HG03342 (cell line): ENCODE measurements at regions not wholly inside any gene's neighbourhood (a gene's known extent, or its start where the extent isn't known, plus 50 kb on each side); places are given as distances from the start of the nearest gene placed in this dataset.
"Not testable (repeated sequence)": the region's sequence is repeated elsewhere in the genome, so short reads cannot be mapped to it uniquely, and the experiment has no call there.

Experiments used
- ATAC-seq: cut with Tn5 transposase; IDR thresholded peaks from one replicate; pipeline ENCODE4 v1.9.1; 2021; ENCODE audit warnings: mild to moderate bottlenecking, moderate library complexity; ENCODE audit not compliant: unreplicated experiment

DNA sequence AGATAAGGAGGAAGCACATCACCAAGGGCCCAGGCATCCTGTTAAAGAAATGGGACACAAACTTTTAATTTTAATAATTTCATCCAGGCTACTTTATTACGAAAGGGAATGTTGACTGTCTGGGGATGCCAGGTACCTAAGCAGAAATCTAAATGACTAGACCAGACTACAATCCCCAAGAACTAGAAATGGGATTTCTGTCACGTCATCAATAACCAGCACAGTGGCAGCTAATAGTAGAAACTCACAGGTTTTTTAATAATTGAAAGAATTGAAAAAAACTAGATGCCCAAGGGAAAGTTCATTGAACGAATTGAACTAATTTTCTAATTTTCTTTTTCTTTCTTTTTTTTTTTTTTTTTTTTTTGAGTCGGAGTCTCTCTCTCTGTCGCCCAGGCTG lies 789.3 kb downstream of the IGSF11 start:
- no peak for ATAC-seq

DNA sequence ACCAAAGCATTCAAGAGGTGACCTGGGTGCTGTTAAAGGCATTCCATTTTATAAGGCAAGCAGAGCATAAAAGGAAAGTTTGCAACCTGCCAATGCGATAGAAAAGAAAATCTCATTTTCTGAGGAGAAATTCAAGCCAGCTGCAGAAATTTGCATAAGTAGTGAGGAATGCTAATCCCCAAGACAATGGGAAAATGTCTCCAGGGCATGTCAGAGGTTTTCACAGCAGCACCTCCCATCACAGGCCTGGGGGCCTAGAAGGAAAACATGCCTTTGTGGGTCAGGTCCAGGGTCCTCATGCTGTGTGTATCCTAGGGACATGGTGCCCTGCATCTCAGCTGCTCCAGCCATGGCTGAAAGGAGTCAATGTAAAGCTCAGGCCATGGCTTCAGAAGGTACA lies 775.8 kb downstream of the IGSF11 start:
- ATAC-seq = not testable (repeated sequence)

DNA sequence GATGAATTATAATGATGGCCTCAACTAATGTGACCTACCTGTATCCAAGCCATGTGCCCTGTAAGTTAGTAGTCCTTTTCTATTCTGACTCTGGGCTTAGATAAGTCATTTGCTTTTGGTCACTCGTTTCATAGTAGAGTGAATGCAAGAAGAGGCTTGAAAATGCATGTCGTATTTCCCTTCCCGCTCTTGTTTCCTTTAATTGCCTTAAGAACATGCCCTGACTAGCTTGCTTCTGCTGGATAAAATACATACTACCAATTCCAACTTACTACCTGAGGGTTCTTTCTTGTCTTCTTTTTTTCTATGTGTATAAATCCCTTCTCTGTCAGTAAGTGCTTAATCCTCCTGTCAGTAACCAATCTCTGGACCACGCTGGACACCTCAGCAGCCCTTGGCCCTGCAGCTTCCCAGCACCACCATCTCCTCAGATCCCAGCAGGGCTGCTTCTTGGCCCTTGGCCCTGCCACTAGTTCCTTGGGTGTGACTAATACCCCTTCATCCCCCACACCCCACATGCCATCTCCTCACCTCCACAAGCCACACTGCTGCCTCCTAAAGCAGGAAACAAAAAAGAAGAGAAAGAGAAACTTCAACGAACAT lies 771.7 kb downstream of the IGSF11 start:
- no peak for ATAC-seq

DNA sequence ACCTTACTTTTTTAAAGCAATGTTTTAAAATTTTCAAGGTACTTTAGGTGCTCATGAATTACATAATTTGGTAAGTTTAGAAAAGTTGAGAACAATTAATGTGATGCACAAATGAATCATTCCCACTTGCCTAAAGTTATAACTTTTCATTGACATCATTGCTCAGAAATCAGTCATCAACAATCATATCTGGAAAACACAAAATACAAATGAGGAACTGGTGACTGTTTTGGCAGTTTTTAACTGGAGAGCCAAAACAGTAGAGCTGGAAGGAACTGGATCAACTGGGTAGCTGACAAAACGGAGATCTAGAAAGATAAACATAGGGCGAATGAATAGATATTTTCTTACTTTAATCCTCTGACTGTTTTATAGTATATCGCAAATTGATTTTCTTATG lies 767.1 kb downstream of the IGSF11 start:
- no peak for ATAC-seq

DNA sequence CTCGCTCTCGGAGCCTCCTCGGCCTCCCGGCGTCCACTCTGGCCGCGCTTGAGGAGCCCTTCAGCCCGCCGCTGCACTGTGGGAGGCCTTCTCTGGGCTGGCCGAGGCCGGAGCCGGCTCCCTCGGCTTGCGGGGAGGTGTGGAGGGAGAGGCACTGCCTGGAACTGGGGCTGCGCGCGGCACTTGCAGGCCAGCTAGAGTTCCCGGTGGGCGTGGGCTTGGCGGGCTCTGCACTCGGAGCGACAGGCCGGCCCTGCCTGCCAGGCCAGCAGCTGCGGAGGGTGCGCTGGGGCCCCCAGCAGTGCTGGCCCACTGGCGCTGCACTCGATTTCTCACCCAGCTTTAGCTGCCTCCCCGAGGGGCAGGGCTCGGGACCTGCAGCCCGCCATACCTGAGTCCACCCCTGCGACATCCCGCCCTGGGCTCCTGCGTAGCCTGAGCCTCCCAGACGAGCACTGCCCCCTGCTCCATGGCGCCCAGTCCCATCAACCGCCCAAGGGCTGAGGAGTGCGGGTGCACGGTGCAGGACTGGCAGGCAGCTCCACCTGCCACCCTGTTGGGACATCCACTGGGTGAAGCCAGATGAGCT lies 765.0 kb downstream of the IGSF11 start:
- ATAC-seq = no peak

DNA sequence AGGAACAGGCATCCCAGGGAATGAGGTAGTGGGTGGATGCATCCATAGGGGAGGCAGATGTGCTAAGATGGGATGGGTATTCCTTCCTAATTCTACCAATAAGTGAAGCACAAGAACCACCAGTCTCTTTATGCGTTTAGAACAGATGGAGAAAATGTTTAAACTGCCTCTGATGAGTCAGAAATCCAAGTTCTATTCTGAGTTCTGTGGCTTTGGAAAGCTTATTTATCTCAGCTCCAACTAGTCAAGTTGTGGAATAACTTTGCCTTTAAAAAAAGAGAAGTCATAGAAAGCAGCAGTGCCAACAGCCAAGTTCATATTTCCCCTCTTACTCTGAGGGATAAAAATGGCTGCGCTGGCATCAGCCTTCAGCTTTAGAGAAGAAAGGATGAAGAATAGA lies 761.7 kb downstream of the IGSF11 start:
- ATAC-seq = no peak

DNA sequence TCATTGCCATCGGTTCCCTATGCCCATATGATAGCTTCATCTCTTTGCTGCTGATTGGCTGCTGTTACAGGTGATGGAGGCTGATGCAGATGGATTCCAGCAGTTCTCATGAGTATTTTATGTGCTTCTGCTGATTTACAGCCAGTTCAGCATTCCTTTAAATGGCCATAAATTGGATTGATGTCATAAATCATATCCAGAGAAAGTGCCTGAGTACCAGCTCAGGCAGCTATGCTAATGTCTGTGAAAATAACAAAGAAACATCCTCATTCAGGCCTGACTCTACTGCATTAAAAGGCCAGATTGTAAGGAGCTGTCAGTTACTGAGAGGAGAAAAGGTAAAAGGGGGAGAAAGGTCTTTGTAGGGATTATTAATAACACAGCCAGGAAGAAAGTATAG lies 756.8 kb downstream of the IGSF11 start:
- ATAC-seq = no peak

DNA sequence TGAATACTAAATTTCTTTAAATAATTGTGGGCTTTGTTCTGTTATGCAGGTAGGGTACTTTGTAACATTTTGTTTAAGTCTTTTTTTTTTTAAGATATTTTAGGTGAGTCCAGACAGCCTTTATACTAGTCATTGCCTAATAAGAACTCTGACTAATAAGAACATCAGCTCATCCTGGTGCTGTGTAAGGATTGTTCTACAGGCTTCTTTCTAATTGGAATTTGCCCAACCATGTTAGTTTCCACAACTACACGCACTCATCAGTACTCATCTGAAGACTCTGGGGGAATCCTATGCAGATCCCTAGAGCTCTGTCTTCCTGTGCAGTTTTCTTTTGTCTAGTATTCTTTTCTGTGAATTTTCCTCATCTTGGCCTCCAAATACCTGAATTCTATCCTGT lies 741.8 kb downstream of the IGSF11 start:
- ATAC-seq = no peak

DNA sequence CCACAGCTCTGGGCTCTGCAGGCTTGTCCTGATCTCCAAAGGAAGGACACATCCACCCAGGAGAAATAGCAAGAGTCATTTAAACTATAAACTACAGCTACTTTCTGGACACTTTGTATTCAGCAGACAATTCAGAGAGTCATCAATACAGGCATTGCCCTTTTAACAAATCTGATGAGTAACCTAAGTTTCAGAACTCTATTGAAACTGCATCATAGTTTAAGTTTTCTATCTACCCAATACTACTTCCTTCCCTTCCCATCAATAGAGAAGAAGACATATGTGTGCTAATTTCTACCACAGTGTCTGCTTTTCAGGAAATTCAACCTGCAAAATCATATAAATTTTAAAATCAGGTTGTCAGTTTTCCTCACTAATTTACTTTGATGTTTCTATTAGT lies 736.5 kb downstream of the IGSF11 start:
- no peak for ATAC-seq

DNA sequence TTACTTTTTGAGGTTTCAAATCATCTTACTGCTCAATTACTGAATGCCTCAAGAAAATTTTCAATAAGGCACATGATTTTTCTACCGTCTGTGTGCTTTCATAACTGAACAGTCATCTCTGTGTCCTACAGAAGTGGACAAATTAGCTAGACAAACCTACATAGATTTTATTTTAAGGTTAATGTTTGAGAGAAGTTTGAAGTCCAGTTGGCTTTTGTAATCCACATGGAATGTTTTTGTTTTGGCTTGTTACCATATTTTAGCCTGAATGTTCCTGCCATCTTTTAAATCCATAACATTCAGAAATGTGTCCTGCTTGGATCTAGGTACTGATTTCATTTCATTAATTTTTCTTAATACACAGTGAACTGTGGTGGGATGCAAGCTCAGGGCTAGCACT lies 730.1 kb downstream of the IGSF11 start:
- no peak for ATAC-seq

DNA sequence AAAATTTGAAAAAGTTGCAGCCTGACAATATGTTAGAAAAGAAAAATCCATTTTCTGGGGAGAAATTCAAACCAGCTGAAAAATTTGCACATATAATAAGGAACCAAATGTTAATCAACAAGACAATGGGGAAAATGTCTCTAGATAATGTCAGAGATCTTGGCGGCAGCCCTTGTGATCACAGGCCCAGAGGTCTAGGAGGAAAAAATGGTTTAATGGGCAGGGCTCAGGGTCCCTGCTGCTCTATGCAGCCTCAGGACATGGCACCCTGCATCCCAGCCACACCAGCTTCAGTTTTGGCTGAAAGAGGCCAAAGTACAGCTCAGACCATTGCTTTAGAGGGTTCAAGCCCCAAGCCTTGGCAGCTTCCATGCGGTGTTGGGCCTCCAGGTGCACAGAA lies 701.9 kb downstream of the IGSF11 start:
- ATAC-seq = no peak

DNA sequence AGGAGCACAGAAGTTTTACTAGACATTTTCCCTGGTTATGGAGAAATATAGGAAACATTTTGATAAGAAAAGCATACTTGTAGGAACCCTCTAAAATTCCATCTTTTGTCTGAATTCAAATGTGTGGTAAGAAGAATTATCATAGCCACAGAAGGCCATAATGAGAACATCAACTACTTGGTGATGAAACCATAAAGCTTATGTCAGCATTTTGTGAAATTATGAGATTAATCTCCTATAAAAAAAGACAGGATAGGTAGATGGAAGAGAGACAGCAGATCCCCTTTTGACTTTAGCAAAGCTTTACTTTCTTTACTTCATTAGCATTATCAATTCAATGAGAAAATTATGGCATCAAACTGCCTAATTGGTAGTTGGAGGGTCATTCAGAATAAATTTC lies 697.0 kb downstream of the IGSF11 start:
- ATAC-seq = no peak

DNA sequence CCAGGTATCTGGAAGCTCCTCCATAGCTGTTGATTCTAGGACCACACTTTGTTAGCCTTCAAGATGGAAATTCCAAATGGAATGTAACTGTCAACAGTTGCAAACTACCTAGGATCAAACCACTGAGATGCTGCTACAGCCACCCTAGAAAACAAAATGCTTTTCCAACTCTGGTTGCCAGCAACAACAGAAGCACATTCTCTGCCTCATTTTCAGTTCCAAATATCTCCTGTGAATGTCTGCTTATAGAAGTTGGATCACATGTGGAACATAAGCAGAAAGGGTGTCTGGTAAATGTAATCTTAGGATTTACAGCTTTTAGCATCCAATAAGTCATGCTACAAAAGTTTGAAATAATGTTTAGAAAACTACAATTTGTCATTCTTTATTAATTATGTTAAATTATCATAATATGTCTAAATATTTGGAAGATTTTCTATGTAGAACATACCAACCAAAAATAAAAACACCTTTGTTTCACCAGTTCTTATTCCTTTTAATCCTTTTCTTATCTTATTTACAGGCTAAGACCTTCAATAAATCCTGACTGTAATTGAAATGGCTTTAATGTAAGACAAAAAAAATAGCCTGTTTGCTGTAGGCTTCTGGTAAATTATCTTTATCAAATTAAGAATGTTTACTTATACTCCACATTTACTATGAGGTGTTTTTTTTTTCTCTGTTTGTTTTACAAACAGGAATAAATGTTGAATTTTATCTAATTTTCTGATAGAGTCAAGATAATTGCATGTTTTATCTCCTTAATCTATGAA lies 687.1 kb downstream of the IGSF11 start:
- ATAC-seq = no peak

DNA sequence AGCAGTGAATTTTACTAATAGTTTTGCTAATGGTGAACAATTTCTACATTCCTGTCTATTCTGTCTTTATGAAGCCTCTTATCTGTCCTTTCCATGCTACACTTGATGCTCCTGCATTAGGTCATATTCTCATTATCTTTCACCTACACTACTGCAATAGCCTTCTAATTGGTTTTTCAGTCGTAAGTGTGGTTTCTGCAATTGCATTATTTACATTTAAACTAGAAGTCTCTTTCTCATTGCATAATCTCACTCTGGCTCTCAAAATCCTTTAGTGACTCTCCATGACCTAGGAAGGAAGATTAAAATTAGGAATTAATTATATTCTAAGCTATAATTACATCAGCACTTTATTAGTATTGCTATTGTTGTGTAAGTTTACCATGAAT lies 686.5 kb downstream of the IGSF11 start:
- ATAC-seq = no peak

DNA sequence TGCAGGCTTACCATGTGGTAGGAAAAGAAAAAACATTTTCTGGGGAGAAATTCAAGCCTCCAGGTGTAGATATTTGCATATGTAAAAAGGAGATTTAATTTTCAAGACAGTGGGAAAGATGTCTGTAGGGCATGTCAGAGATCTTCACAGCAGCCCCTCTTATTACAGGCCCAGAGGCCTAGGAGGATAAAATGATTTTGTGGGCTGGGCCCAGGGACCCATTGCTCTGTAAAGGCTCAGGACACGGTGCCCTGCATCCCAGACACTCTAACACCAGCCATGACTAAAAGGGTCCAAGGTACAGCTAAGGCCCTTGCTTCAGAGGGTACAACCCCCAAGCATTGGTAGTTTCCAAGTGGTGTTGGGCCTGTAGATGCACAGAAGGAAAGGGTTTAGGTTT lies 680.1 kb downstream of the IGSF11 start:
- no peak for ATAC-seq

DNA sequence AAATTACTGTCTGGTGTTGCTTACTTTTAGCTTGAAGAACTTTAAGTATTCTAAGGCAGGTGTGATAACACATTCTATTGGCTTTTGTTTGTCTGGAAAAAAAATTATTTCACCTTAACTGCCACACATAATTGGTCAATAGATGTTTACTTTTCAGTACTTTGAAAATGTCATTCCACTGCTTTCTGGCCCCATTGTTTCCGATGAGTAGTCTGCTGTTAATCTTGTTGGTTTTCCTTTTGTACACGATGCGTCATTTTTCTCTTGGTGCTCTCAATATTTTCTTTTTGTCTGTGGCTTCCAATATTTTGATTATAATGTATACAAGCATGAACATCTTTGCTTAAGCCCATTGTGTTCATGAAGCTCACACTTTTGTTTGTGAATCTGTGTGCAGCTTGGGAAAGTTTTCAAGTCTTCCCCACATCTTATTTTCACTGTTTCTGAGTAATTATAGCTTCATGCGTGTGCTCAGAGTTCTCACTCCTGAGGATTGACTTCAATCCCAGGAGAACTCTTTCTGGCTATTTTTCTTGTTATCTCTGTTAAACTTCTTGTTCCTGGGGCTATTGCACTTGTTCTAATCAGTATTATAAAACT lies 664.7 kb downstream of the IGSF11 start:
- no peak for ATAC-seq

DNA sequence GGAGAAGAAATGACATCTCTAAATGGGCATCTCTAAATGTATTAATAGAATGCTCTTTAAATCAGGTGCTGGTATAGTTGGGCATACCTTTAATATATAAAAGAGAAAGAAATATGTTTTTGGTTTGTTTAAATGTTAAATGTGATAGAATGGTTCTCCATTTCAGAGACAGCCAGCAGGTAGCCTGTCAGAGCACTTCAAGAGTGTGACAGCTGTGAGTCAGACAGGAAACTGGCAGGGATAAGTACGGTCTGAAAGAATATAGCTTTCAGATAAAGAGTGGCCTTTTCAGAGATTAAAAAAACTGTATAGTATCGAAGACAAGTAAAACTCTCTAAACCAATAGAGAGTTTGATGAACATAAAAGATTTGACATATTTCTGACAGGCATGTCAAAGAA lies 654.1 kb downstream of the IGSF11 start:
- ATAC-seq = no peak

DNA sequence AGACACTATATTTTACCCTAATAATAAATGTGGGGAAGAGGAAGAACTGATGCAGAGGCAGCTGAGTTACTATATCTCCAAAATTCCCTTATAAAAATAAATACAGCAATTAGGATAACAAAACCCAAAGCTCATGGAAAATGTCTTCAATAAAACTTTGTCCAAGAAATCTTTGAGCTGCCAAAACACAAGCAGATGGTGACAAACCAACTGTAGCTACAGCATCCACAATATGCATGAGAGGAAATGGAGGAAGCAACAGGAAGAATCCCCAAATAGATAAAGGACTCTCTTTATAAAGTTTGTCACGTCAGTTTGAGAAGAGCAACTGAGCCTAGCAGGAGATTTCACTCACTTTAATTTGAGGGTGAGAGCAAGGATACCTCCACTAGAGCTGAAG lies 638.2 kb downstream of the IGSF11 start:
- ATAC-seq = no peak

DNA sequence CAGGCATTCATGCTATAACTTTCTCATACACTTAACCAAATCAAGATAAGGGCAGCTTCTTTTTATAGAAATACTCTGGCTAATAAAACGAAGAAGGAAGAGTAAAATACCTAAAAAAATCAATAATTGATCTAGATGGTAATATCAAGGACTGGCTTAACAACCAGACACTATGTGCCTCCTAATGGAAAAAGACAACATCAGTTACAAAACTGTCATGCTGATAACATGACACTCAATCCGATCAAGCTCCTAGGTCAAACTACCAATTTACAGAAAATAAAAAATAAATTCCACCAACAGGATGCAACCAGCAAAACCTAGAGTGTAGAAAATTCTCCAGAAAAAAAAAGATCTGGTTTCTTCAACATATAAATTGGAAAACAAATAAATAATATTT lies 634.6 kb downstream of the IGSF11 start:
- no peak for ATAC-seq

DNA sequence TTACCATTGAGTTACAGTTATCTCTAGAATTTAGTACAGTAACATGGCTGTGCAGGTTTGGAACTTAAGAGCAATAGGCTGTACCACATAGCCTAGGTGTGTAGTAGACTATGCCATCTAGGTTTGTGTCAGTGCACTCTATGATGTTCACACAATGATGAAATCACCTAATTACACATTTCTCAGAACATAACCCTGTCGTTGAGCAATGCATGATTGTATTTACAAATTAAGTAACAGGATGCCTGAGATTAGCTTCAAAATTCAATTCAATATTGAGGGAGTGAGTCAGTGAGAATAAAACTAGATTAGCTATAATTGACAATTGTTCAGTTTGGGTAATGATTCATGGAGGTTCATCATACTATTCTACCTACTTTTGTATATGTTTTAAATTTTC lies 633.8 kb downstream of the IGSF11 start:
- ATAC-seq = no peak

DNA sequence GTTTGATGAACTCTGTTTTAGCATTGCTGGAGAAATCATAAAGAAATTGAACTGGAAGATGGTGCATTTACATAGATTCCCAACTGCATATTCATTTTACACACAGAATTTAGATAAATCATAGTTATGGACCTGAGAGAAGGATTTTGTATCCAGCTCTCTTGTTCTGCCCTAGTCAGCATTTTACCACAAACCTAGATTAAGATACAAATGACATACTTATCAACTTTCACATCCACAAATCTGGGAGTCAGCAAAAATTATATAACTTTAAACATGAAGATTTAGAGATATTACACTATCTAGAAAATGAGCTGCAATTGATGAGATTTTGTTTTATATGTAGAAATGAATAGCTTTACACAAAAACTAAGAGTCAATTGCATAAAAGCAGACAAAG lies 632.8 kb downstream of the IGSF11 start:
- ATAC-seq = no peak

DNA sequence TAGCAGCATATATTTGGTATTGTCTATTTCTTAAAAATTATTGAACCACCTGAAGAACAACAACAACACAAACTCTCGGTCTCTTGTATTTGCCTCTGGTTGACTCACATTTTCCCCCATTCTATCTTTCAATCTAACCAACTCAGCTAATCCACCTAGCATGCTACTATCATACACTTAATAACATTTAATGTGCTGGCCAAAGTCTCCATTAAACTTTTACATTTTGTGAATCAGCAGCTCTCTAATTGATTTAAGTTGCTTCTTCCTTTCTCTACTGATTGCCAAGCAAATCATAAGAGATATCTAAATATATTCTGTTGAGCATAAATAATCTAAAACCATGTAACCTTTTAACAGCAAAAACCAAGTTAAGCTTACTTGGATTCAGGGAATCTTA lies 631.7 kb downstream of the IGSF11 start:
- no peak for ATAC-seq
